OCI-LY1 (cell line): ENCODE measurements at regions not wholly inside any gene's neighbourhood (a gene's known extent, or its start where the extent isn't known, plus 50 kb on each side); places are given as distances from the start of the nearest gene placed in this dataset.
A peak's percentile ranks its signal among the peaks of the same experiment; 100 is the strongest.

Source experiments
- H2AFZ ChIP-seq: fragments of 200-600 bp; sonication (generic), shearing (Covaris generic); 2 replicates; pipeline ENCODE4 v1.6.0; 2014; ENCODE audit warnings: antibody characterized with exemption, mild to moderate bottlenecking, low read length
- H3F3A ChIP-seq: fragments of 200-600 bp; sonication (generic), shearing (Covaris generic); 2 replicates; pipeline ENCODE4 v1.6.0; 2014; ENCODE audit warnings: mild to moderate bottlenecking, antibody characterized with exemption, low read length, moderate library complexity; ENCODE audit not compliant: insufficient read depth
- H3K27ac ChIP-seq: fragments of 200-600 bp; sonication (generic); 2 replicates; pipeline ENCODE4 v1.5.1; 2014; ENCODE audit warnings: low read length, mixed run types, mild to moderate bottlenecking, low read depth; ENCODE audit not compliant: poor library complexity, severe bottlenecking
- H3K27me3 ChIP-seq: fragments of 200-600 bp; sonication (generic); 2 replicates; pipeline ENCODE4 v1.6.0; 2014; ENCODE audit warnings: antibody characterized with exemption, mild to moderate bottlenecking, low read length, moderate library complexity; ENCODE audit not compliant: insufficient read depth
- H3K36me3 ChIP-seq: fragments of 200-600 bp; sonication (generic); 2 replicates; pipeline ENCODE4 v1.6.1; 2014; ENCODE audit warnings: mild to moderate bottlenecking, antibody characterized with exemption, low read length, moderate library complexity, mixed read lengths; ENCODE audit not compliant: insufficient read depth
- H3K4me1 ChIP-seq: fragments of 200-600 bp; sonication (generic); 2 replicates; pipeline ENCODE4 v1.5.1; 2014; ENCODE audit warnings: mild to moderate bottlenecking, low read length, moderate library complexity; ENCODE audit not compliant: insufficient read depth, severe bottlenecking
- H3K4me2 ChIP-seq: fragments of 200-600 bp; sonication (generic), shearing (Covaris generic); 2 replicates; pipeline ENCODE4 v1.6.1; 2014; ENCODE audit warnings: low read length
- H3K4me3 ChIP-seq: fragments of 200-600 bp; sonication (generic); 2 replicates; pipeline ENCODE4 v1.5.1; 2014; ENCODE audit warnings: low read length, low read depth, mild to moderate bottlenecking, mixed read lengths; ENCODE audit not compliant: poor library complexity, severe bottlenecking
- H3K79me2 ChIP-seq: fragments of 200-600 bp; shearing (Covaris generic); 2 replicates; pipeline ENCODE4 v1.6.1; 2016; ENCODE audit warnings: mixed run types, low read length, mixed read lengths; ENCODE audit not compliant: insufficient read depth
- H3K9ac ChIP-seq: fragments of 200-600 bp; sonication (generic), shearing (Covaris generic); 2 replicates; pipeline ENCODE4 v1.6.1; 2014; ENCODE audit warnings: mild to moderate bottlenecking, low read length, mixed read lengths
- H3K9me2 ChIP-seq: fragments of 200-600 bp; sonication (generic), shearing (Covaris generic); 2 replicates; pipeline ENCODE4 v1.6.1; 2014; ENCODE audit warnings: low read depth, mild to moderate bottlenecking, low read length, mixed read lengths
- H3K9me3 ChIP-seq: fragments of 200-600 bp; shearing (Covaris generic); 2 replicates; pipeline ENCODE4 v1.6.1; 2014; ENCODE audit warnings: low read length, mixed read lengths
- H4K20me1 ChIP-seq: fragments of 200-600 bp; sonication (generic), shearing (Covaris generic); 2 replicates; pipeline ENCODE4 v1.6.0; 2016; ENCODE audit warnings: mild to moderate bottlenecking, low read length; ENCODE audit not compliant: insufficient read depth
- EZH2 ChIP-seq: fragments of 200-600 bp; sonication (generic), shearing (Covaris generic); IDR thresholded peaks from 2 replicates; pipeline ENCODE4 v1.8.0; 2017; ENCODE audit warnings: borderline replicate concordance, mixed run types, mild to moderate bottlenecking, antibody characterized with exemption, low read length, moderate library complexity, mixed read lengths
- TF ChIP-seq, protein P1 (sequence below): fragments of 200-600 bp; sonication (generic), shearing (Covaris generic); IDR thresholded peaks from 2 replicates; pipeline ENCODE4 v1.5.1; 2017; ENCODE audit warnings: mild to moderate bottlenecking, antibody characterized with exemption, low read length, moderate library complexity, mixed read lengths

DNA sequence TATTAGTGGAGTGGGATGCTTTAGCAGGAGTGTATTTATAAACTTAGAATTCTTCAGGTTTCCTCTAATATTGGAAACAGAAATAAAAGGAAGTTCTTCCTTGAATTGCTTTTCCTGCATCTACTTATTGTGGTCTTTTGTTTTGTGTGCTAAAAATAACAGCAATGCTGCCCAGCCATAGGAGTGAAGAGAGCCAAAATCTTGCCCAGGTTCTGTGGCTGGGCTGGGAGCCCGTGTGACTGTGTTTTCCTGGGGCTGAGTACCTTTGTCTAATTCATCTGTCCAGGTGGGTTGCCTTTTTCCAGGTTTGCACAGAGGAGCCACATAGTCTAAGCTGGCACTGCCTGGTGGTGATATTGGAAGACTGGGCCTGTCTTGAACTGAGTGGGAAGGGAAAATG lies 179.7 kb upstream of the ADAMTSL1 start:
- H3K36me3 ChIP-seq = no peaks in the 10 kb centered on the region
- no peaks in the 10 kb centered on the region for H3K9me3 ChIP-seq
- no peak overlapping the region for H2AFZ ChIP-seq
- H3K79me2 ChIP-seq = no peaks in the 10 kb centered on the region
- no peaks in the 10 kb centered on the region for H3K4me1 ChIP-seq
- H3K9me2 ChIP-seq = no peaks in the 10 kb centered on the region
- no peaks in the 10 kb centered on the region for H3K27me3 ChIP-seq
- H3F3A ChIP-seq = no peaks in the 10 kb centered on the region
- H3K27ac ChIP-seq = no peak overlapping the region
- H3K9ac ChIP-seq = no peak overlapping the region
- TF ChIP-seq, protein P1, sequence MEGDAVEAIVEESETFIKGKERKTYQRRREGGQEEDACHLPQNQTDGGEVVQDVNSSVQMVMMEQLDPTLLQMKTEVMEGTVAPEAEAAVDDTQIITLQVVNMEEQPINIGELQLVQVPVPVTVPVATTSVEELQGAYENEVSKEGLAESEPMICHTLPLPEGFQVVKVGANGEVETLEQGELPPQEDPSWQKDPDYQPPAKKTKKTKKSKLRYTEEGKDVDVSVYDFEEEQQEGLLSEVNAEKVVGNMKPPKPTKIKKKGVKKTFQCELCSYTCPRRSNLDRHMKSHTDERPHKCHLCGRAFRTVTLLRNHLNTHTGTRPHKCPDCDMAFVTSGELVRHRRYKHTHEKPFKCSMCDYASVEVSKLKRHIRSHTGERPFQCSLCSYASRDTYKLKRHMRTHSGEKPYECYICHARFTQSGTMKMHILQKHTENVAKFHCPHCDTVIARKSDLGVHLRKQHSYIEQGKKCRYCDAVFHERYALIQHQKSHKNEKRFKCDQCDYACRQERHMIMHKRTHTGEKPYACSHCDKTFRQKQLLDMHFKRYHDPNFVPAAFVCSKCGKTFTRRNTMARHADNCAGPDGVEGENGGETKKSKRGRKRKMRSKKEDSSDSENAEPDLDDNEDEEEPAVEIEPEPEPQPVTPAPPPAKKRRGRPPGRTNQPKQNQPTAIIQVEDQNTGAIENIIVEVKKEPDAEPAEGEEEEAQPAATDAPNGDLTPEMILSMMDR = no peak
- no peak for TF ChIP-seq EZH2
- H3K4me2 ChIP-seq = no peak overlapping the region
- no peaks in the 10 kb centered on the region for H4K20me1 ChIP-seq
- H3K4me3 ChIP-seq = no peak overlapping the region

DNA sequence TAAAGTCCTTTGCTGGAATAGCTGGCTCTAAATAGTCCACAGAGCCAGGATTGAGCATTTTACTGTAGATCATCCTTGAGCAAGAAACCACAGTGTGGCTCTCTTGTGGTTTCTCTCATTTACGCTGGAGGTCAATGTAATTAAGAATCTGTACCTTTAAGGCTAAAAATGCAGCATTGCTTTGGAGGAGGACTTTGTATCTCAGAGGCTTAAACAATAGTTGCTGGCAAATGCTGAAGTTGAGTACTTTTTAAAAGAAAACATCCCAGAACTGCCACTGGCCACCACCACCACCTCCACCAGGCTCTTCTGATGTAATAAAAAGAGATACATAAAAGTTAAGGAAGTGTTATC lies 177.3 kb upstream of the ADAMTSL1 start:
- Histone ChIP-seq H3K4me3 (no peak overlapping the region), H3K9me3 (no peaks in the 10 kb centered on the region), H3F3A (no peaks in the 10 kb centered on the region), H2AFZ (no peak overlapping the region), H3K79me2 (no peaks in the 10 kb centered on the region), H4K20me1 (no peaks in the 10 kb centered on the region), H3K4me2 (no peak overlapping the region), H3K36me3 (no peaks in the 10 kb centered on the region), H3K27me3 (no peaks in the 10 kb centered on the region), H3K27ac (no peak overlapping the region), H3K9me2 (no peaks in the 10 kb centered on the region), H3K4me1 (no peaks in the 10 kb centered on the region), H3K9ac (no peak overlapping the region)
- no peak for TF ChIP-seq EZH2
- TF ChIP-seq, protein P1 = no peak

DNA sequence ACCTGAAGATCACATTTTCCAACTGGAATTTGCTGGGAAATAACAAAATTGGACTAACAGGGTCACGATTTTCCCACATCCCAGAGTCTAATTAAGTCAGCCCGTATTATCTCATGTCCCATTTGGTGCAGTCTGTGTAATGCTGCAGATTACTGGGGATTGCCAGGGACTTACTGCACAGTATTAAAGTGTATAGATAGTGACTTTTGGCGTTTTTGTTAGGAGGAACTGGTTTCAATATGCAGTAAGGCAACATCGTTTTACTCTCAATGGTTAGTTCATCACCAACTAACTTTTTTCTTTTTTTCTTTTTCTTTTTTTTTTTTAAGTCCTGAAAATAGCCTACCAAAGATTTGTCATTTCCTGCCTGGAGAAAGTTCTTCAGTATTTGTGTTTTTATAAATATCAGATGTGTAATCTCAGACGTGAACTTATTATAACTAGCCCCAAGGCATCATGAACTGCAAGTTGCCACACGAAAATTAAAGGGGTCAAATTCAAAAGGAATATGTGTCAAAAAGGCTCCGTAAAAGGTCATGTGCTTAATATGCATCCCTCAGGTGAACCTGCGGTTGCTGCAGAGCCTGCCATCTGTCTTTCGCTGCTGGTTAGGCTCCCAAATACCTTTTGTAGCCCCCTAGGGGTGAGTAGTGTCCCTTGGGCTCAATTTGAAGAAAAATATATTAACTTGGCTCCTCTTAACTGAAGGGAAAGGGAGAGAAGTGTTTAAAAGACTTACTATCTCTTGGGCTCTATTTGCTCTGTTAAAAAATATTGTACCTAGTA lies 176.7 kb upstream of the ADAMTSL1 start:
- H3K4me2 ChIP-seq = no peak overlapping the region
- no peaks in the 10 kb centered on the region for H3K27me3 ChIP-seq
- H3K9me2 ChIP-seq = no peaks in the 10 kb centered on the region
- no peak overlapping the region for H3K9ac ChIP-seq
- no peak overlapping the region for H2AFZ ChIP-seq
- no peaks in the 10 kb centered on the region for H4K20me1 ChIP-seq
- no peak overlapping the region for H3K4me3 ChIP-seq
- TF ChIP-seq EZH2 = no peak
- TF ChIP-seq, protein P1 = peak; percentile 36; the same call in 1 of the 2 replicates
- no peaks in the 10 kb centered on the region for H3K9me3 ChIP-seq
- H3K4me1 ChIP-seq = no peaks in the 10 kb centered on the region
- no peaks in the 10 kb centered on the region for H3F3A ChIP-seq
- no peak overlapping the region for H3K27ac ChIP-seq
- H3K79me2 ChIP-seq = no peaks in the 10 kb centered on the region
- H3K36me3 ChIP-seq = no peaks in the 10 kb centered on the region
